DMS153 (cell line): ENCODE measurements at regions not wholly inside any gene's neighbourhood (a gene's known extent, or its start where the extent isn't known, plus 50 kb on each side); places are given as distances from the start of the nearest gene placed in this dataset.

ENCODE experiments used
- DNase-seq: peaks from one replicate; lab custom pipeline; 2025; lab: John Stamatoyannopoulos, UW

DNA sequence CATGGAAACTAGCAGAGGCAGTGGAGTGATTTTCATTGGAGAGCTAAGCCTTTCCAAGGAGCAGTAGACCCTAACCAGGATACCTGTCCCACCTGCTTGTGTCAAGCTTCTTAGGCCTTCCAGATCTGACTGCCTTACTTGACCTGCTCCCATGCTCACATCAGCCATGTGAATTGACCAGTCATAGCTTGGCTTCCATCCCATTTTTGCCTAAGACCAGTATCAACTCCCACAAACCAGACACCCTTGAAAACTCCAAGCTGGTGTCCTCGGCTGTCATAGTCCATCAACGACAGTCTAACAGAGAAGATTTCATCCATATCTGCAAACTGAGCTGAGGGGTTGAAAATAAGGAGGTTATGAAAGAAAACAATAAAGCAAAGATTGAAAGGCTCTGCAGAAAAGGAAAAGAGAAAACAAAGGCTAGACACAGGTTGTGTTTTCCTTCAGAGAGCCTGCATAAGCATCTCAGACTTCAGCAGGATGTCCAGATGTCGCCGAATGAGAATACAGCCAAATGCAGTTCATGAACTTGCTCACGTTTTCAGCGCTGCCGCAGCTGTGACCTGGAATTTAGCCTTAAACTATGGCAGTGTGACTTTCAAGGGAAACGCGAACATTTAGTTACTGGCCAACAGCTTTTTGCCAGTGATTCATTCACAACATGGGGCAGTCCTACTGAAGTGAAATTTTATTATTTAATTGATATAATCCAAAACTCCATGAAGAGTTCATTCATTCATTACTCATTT, 868.1 kb upstream of the ID2 start:
- no peak for DNase-seq

DNA sequence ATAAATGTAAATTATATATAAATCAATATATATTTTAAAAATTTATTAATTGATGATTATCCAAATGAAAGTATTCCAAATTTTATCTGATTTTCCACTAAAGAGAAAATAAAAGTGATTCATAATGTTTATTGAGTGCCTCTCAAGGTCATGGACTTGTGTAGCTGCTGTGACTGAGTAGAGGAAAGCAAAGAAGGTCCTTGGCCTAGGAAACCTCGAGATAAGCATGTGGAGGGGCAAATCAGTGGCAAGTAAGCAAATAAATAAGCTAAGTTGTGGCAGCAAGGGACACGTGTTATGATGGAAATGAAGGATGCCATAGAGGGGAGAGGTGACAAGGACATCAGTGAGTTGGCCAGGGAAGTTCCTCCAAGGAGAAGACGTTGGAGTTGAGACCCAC, 866.1 kb upstream of the ID2 start:
- no peak for DNase-seq

DNA sequence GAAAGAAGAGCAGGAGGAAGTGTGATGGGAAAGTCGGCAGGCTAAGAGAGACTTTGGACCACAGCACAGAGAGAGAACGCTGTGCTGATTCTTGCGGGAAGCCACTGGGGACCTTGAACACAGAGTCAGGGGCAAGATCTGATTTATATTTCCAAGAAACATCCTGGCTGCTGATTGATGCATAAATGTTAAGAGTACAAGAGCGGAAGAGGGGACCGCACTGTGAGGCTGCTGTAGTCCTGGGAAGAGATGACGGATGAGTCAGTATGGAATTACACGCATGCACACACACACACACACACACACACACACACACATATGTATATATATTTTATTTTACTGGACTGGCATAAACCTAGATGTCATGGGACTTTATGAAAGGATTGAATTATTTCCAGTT, 865.6 kb upstream of the ID2 start:
- no peak for DNase-seq

DNA sequence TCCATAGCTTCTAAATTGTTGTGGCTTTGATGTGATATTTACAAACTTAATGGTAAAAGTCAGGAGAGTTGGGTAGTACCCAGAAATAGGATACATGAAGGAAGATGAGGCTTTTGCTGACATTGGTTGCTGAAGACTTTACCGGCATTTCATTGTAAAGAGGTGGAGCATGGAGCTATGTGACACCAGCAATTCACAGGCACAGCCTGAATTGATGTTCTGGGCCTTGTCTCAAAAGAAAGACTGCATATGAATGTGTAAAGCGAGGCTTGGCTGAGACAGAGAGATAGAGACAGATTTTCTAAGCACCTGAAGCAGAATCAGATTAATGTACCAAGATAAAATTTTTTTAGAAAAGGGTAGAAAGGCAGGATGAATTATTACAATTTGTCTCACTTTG, 864.9 kb upstream of the ID2 start:
- no peak for DNase-seq

DNA sequence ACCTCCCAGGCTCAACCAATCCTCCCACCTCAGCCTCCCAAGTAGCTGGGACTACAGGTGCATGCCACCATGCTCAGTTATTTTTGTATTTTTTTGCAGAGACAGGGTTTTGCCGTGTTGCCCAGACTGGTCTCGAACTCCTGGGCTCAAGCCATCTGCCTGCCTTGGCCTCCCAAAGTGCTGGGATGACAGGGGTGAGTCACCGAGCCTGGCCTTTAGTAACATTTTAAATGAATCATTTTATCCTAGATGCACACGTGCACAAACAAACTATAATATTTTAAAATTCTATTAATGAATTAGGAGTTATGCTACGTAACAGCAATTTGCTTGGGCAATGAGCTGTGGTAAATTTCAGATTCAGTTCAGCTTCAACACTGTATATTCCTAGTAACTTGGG, 862.5 kb upstream of the ID2 start:
- no peak for DNase-seq

DNA sequence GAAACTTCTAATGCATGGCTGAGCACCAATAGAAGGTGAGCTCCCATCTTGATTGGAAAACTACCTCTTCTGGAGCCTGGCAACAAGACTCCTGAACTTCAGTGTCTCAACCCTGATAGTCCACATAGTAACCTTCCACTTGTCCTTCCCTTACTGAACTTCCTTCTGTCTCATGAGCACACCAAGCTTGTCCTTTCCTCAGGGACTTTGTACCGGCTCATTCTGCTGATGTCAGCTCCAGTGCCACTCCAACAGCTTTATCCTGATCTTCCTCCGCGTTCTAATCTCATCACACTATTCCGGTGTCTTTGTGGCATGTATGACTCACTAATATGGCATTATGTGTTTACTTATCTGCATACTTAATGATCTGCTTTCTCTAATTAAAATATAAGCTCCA, 862.0 kb upstream of the ID2 start:
- DNase-seq: no peak

DNA sequence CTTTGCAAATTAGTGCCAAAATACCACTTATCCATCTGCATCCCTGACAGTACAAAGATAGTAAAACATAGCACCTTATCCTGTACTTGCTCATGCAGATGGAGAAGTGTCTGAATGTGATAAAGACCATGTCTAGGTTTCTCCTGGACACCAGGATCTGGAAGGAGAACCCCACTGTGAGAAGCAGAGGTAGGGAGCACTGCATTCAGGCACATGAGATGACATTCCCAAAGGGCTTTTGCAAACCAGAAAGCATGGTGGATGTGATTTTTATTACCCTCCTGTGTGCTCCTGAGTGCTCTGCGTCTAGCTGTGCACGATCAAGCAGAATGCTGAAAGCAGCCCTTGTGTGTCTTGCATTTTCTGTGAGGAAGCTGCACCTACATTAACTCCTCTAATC, 857.6 kb upstream of the ID2 start:
- DNase-seq: no peak

DNA sequence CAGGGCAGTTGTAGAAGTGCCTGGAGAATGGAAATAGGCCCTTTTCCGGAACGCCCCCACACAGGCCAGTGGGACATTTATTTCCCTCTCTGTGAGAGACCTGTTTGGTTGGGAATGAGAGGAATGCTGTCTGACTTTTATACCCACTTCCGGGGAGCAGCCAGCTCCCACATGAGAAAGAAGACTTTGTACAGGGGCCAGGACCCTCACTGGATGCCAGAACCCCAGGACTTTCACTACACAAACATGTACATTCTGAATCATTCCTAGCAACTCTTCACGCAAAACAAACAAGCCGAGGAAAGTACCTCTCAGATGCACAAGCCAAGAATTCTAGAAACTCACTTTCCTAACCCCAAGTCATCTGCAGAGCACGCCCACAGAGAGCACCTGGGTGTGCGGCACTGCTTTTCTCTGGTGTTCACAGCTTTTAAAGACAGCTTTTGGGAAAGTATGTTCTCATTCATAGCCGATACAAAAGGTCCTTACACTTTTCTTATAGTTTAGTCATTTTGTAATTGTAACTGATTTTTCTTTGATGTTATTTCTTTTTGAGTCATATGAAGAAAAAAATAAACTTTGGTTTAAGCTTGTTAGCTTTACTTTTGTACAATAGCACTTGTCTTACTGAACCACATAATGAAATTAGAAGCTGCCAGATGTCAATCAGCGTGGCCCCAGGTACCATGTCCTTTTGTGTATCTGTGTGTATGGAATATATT, 856.1 kb upstream of the ID2 start:
- no peak for DNase-seq

DNA sequence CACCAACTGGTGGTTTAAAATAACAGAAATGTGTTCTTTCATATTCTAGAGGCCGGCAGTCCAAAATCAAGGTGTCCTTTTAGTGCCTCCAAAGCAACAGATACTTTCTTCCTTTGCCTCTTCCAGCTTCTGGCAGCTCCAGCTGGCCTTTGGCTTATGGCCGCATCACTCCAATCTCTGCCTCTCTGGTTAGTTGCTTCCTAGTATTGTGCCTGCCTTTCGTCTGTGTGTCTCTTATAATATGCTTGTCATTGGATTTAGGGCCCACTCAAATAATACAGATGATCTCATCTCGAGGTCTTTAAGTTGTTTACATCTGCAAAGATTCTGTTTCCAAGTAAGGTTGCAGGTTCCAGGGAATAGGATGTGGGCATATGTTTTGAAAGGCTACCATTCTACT, 855.2 kb upstream of the ID2 start:
- DNase-seq: no peak

DNA sequence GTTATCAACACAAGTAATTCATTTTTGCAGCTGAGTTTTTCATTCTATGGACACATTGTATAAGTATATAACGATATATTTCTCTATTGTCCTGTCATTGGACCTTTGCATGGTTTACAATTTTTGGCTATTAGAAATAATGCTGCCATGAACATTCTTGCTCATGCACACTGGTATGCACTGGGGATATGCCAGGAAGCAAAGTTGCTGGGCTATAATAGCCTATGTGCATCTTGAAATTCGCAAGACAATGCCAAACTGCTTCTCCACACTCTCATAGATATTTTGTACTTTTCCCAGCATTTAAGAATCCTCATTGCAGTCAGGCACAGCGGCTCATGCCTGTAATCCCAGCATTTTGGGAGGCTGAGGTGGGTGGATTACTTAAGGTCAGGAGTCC, 852.6 kb upstream of the ID2 start:
- DNase-seq: no peak

DNA sequence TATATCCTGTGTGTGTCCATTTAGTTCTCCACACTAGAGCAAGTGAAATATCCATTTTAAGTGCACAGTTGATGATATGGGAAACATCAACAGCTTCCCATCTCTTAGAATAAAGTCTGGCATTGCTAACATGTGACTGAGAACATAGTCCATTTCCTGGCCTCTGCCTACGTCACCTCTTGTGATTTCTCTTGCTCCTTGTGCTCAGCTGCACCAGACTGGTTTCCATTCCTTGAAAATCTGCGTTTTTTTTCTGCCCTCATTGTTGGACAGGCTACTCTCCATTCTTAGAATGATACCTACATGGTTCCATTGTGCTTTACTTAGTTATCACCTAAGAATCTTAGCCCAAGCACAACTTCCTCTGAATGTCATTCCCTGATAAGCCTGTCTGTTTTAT, 851.2 kb upstream of the ID2 start:
- DNase-seq: no peak

DNA sequence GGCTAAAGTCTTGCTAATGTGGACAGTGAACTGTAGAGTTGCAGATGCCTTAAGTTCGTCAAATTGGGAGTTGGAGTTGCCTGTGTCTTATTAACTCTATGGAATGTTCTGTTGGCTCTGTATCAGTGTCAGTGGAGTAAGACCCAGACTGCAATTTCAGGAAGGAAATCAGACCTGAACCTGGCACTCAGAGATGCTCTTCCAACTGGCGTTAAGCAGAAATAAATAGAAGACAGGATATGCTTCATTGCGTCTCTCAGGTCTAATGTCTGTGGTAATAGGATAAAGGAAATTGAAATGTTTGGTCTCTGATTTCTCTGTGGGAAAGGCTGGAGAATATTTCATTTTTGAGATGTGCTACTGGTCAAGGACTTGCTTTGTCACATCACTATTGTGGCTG, 846.7 kb upstream of the ID2 start:
- DNase-seq: no peak

DNA sequence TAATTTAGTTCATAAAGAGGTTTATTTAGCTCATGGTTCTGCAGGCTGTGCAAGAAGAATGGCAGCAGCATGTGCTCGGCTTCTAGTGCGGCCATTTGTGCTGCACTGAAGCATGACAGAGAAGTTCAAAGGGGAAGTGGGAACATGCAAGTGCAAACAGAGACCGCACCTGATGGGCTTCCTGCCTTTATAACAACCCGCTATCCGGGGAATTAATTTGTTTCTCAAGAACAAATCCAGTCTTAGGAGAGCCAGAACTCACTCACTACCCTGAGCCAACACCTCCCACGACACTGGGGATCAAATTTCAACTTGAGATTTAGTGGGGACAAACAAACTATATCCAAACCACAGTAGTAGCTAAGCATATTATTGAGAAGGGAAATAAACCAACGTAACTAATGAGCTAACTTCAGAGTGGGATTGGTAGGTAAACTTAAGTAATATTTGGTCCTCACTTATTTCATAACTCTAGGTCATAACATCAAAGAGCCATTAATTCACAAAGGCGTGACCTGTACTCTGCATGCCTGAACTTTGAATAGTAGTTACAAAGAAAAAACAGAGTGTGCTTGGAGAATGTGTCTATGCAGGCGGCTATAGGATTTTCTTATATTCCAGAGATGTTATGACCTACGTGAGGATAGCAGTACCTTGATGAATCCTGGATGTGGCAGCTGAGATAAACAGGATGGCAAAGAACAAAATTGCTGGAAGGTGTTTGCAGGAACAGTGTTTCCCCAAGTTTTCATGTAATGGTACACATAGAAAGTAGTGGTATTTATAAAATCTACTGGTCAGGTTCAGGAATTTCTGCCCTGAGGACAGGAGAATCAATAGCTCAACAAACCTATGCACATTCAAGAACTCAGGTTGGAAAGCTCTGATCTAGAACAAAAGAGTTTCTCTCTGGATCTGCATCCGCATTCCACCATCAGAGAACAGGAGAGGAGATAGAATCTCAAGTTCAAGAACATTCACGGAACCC, 845.9 kb upstream of the ID2 start:
- peak; percentile 79 for DNase-seq

DNA sequence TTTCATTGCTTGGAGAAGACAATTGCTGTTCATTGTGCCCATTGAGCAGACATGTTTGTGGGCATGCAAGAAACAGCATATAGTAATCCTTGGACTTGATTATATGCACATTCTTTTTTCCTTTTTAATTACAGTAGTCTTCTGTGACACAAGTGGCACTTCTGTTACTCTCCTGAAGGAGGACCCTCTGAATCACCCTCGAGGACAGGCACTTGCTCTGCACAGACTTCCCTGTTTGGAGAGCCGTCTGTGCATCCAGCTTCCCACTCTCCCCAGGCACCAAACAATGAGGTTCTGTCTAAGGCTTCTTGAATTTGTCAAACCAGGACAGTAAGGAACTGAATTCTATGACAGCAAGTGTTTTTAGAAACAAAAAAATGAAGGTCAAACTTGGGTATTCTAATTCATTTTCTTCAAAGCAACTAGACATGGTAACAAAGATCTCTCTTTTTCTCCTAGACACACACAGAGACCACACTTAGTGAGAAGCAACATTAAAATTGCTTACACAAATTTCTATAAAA, 844.6 kb upstream of the ID2 start:
- no peak for DNase-seq

DNA sequence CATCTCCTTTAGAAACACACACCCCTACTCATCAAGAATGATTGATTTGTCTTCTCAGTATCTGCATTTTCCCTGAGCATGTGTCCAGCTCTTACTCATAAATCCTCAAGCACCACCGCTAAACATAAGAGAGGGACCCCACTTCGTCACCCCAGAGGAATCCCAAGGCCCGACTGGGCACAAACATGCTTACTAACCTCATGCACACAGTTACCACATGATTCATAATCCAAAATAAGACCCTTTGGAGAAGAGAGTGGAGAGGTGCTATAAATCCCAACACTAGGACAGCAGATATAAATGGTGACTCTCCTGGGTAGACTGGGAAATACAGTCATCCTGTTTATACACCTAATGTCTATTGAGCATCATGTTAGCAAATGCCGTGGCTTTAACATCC, 843.2 kb upstream of the ID2 start:
- DNase-seq: no peak

DNA sequence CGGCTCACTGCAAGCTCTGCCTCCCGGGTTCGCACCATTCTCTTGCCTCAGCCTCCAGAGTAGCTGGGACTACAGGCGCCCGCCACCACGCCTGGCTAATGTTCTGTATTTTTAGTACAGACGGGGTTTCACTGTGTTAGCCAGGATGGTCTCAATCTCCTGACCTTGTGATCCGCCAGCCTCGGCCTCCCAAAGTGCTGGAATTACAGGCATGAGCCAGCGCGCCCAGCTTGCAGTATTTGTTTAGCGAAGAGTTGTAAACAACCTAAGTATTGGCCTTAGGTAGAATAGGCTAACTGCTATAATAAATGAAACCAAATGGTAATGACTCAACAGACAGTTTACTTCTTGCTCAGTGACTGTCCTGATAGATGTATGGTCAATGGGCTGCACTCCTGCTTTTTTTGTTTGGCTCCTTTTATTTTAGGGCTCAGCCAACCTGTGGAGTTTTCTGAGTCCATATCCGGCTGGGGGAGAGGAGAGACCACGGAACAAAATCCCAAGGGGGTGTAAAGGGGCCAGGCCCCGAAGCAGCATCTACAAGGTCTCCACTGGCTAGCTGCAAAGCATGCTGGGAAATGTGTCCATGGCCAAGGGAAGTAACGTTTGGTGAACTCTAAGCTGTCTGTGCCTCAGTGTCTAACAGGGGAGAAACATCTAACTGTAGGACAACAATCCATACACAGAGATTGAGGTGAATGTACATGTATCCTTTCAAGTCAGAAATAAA, 841.0 kb upstream of the ID2 start:
- DNase-seq: no peak

DNA sequence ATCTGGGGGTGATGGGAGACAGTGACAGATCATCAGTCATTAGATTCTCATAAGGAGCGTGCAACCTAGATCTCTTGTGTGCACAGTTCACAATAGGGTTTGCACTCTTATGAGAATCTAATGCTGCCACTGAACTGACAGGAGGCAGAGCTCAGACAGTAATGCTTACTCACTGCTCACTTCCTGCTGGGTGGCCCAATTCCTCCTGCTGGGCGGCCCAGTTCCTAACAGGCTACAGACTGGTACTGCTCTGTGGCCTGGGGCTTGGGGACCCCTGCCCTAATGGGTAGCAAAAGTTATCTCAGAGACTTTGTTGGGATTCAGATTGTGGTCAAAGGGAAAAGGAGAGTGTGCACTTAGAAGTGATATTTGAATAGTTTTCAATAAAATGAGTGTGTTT, 840.1 kb upstream of the ID2 start:
- DNase-seq: no peak

DNA sequence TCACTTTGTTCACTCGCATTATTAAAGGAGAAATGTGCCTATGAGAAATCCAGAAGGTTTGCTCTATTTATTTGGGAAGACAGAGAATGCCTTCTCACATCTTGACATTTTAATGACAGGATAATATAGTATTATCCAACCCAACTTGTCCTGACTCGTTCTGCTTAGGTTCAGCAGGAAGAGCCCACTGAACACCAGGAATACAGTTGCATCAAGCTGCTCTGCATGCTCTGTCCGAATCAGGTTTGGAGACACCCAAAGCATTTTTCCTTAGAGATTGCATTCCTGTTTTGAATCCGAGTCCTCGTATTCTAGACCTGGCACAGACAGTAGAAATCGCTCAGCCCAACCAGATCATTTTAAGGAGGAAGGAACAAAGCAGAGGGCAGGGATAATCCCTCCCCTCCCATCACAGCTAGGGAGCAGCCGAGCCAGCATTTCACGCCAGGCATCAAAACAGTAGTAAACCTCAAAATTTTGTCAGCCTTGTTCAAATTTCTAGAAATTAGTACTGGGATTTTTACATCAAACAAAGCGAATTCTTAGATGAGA, 837.4 kb upstream of the ID2 start:
- DNase-seq: no peak

DNA sequence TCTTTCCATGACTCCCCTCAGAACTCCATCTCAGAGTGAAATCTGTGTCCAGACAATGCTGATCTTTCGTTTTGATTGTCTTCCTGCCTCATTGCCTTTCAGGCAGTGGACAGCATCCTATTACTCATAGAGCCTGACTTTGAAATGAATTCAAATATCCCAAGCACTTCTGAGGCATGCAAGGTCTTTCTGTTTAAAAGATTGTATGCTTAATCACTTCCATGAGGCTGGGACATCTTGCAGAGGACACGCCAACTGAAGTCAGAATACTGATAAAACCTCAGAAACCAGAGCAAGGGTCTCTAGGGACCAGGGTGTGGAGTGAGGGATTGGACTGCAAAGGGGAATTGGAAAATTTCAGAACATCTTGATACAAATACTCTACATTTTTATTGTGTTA, 836.5 kb upstream of the ID2 start:
- DNase-seq: no peak

DNA sequence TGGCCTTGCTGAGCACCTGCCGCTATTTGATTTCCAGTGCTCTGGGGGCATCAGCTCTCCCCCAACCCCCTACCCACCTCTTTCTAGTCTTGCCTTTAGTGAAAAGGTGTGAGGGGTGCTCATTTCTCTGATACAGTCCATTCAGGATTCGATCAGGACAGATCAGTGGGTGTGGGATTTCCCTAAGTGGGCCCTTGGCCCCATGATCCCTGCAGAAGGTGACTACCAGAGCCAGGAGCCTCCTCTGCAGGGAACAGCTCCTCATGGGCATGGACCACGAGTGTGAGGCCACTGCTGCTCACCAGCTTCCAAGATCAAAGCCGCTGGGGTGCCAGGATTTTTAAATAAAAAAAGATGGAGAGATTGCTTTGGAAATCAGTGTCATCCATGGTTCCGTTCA, 835.2 kb upstream of the ID2 start:
- DNase-seq: no peak

DNA sequence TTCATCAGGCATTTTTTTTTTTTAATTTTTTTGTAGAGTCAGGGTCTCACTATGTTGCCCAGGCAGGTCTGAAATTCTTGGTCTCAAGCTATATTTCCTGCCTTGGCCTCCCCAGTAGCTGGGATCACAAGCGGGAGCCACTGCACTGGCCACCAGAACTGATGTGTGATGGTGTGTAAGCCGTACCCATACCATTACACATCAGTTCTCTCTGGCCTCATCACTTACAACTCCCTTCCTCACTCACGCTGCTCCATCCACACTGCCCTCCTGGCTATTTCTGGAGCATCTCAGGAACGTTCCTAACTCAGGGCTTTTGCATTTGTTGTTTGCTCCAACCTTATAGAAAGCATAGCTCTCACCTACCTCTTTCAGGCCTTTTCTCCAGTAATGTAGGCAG, 834.5 kb upstream of the ID2 start:
- DNase-seq: no peak

DNA sequence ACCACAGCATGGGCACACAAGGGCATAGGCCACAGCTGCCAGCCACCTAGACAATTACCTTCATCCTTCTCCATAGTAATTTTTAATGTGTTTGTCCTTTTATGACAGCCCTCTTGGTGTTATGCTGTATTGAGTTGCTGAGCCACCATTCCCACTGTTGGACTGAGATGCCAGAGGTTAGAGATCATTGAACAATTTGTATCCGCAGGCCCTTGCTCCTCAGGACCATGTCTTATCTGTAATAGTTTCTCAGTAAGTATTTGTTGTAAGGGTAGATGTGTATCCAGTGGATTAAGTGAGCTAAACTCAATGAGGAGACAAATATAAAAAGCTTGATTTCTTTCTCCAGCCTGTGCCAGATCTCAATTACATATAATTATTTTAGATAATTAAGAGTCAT, 832.8 kb upstream of the ID2 start:
- DNase-seq: no peak
